ENCODE measurements at regions not wholly inside any gene's neighbourhood (a gene's known extent, or its start where the extent isn't known, plus 50 kb on each side); places are given as distances from the start of the nearest gene placed in this dataset.

GRCh38 chr2:52077159-52077558, 1045.2 kb upstream of the NRXN1 start:
- H3K27ac Mint-ChIP-seq (ENCODE audit: low read depth, unreplicated experiment), result no peak overlapping the region
- TF ChIP-seq CTCF (IDR thresholded peaks at IDR 0.05; ENCODE audit: unreplicated experiment), result no peak
- BruUV-seq (replicated peaks), result no TSS peak

GRCh38 chr2:52074130-52074719, 1042.3 kb upstream of the NRXN1 start:
- H3K4me3 Mint-ChIP-seq (ENCODE audit: unreplicated experiment), result no peak overlapping the region
- no peak for DNase-seq (ENCODE audit: unreplicated experiment)
- no peaks in the 10 kb centered on the region for H3K4me1 Mint-ChIP-seq (ENCODE audit: insufficient read depth, unreplicated experiment)
- BruUV-seq (replicated peaks), result no TSS peak
- no peak overlapping the region for H3K27ac Mint-ChIP-seq (ENCODE audit: low read depth, unreplicated experiment)
- CTCF ChIA-PET, result interaction anchor here (0.6 kb wide), 1 partner anchor 9 kb away, joined by 4 read pairs; no protein-coding TSS in a partner anchor
- intact Hi-C loops (cut with micrococcal nuclease), result no loop called here
- H3K27me3 Mint-ChIP-seq (ENCODE audit: insufficient read depth, unreplicated experiment), result no peaks in the 10 kb centered on the region
- no peaks in the 10 kb centered on the region for H3K9me3 Mint-ChIP-seq (ENCODE audit: unreplicated experiment)
- TF ChIP-seq CTCF (IDR thresholded peaks at IDR 0.05; ENCODE audit: unreplicated experiment), result no peak
- H3K36me3 Mint-ChIP-seq (ENCODE audit: insufficient read depth, unreplicated experiment), result no peaks in the 10 kb centered on the region
- POLR2A ChIA-PET, result no interaction called here

More at GRCh38 chr2:52077159-52077558, 1045.2 kb upstream of the NRXN1 start:
- Mint-ChIP-seq H3K9me3 (ENCODE audit: unreplicated experiment) (no peaks in the 10 kb centered on the region), H3K4me3 (ENCODE audit: unreplicated experiment) (no peak overlapping the region), H3K27me3 (ENCODE audit: insufficient read depth, unreplicated experiment) (no peaks in the 10 kb centered on the region), H3K4me1 (ENCODE audit: insufficient read depth, unreplicated experiment) (no peaks in the 10 kb centered on the region), H3K36me3 (ENCODE audit: insufficient read depth, unreplicated experiment) (no peaks in the 10 kb centered on the region)
- CTCF ChIA-PET, result no interaction called here
- POLR2A ChIA-PET, result no interaction called here
- no peak for DNase-seq (ENCODE audit: unreplicated experiment)
- intact Hi-C loops (cut with micrococcal nuclease), result no loop called here

GRCh38 chr2:52072949-52073348, 1041.0 kb upstream of the NRXN1 start:
- Mint-ChIP-seq H3K4me1 (ENCODE audit: insufficient read depth, unreplicated experiment) (no peaks in the 10 kb centered on the region), H3K4me3 (ENCODE audit: unreplicated experiment) (no peak overlapping the region), H3K36me3 (ENCODE audit: insufficient read depth, unreplicated experiment) (no peaks in the 10 kb centered on the region), H3K27me3 (ENCODE audit: insufficient read depth, unreplicated experiment) (no peaks in the 10 kb centered on the region), H3K27ac (ENCODE audit: low read depth, unreplicated experiment) (no peak overlapping the region), H3K9me3 (ENCODE audit: unreplicated experiment) (no peaks in the 10 kb centered on the region)
- no peak for TF ChIP-seq CTCF (IDR thresholded peaks at IDR 0.05; ENCODE audit: unreplicated experiment)
- intact Hi-C loops (cut with micrococcal nuclease), result no loop called here
- POLR2A ChIA-PET, result no interaction called here
- CTCF ChIA-PET, result interaction anchor here (0.6 kb wide), 2 partner anchors 96 to 145 kb away, joined by 3 read pairs; no protein-coding TSS in a partner anchor
- no TSS peak for BruUV-seq (replicated peaks)
- no peak for DNase-seq (ENCODE audit: unreplicated experiment)

GRCh38 chr2:52070665-52071064, 1038.7 kb upstream of the NRXN1 start:
- CTCF ChIA-PET, result no interaction called here
- Mint-ChIP-seq H3K36me3 (ENCODE audit: insufficient read depth, unreplicated experiment) (no peaks in the 10 kb centered on the region), H3K9me3 (ENCODE audit: unreplicated experiment) (no peaks in the 10 kb centered on the region), H3K4me1 (ENCODE audit: insufficient read depth, unreplicated experiment) (no peaks in the 10 kb centered on the region), H3K4me3 (ENCODE audit: unreplicated experiment) (no peak overlapping the region), H3K27me3 (ENCODE audit: insufficient read depth, unreplicated experiment) (no peaks in the 10 kb centered on the region), H3K27ac (ENCODE audit: low read depth, unreplicated experiment) (no peak overlapping the region)
- intact Hi-C loops (cut with micrococcal nuclease), result no loop called here
- DNase-seq (ENCODE audit: unreplicated experiment), result no peak
- no peak for TF ChIP-seq CTCF (IDR thresholded peaks at IDR 0.05; ENCODE audit: unreplicated experiment)
- BruUV-seq (replicated peaks), result no TSS peak
- POLR2A ChIA-PET, result no interaction called here
